ENCODE measurements at regions not wholly inside any gene's neighbourhood (a gene's known extent, or its start where the extent isn't known, plus 50 kb on each side); places are given as distances from the start of the nearest gene placed in this dataset.
A peak's percentile ranks its signal among the peaks of the same experiment; 100 is the strongest.

GRCh38 chr20:23231561-23232218, 118.9 kb upstream of the NXT1 start:
- peak; percentile 98 for DNase-seq (ENCODE audit: low read depth)

GRCh38 chr20:23230766-23231385, 119.7 kb upstream of the NXT1 start:
- DNase-seq (ENCODE audit: low read depth) = no peak

- DNase-seq (ENCODE audit: low read depth) = no peak
Observed at GRCh38 chr20:23229989-23230388, 120.6 kb upstream of the NXT1 start.

- DNase-seq (ENCODE audit: low read depth) = peak; percentile 76
Observed at GRCh38 chr20:23228912-23229311, 121.7 kb upstream of the NXT1 start.

GRCh38 chr20:23227976-23228375, 122.6 kb upstream of the NXT1 start:
- no peak for DNase-seq (ENCODE audit: low read depth)

- DNase-seq (ENCODE audit: low read depth) = no peak
Observed at GRCh38 chr20:23227274-23227673, 123.3 kb upstream of the NXT1 start.

- peak; percentile 37 for DNase-seq (ENCODE audit: low read depth)
Observed at GRCh38 chr20:23226612-23227265, 123.9 kb upstream of the NXT1 start.

- peak; percentile 94 for DNase-seq (ENCODE audit: low read depth)
Observed at GRCh38 chr20:23225407-23226060, 125.1 kb upstream of the NXT1 start.

GRCh38 chr20:23224806-23225205, 125.8 kb upstream of the NXT1 start:
- no peak for DNase-seq (ENCODE audit: low read depth)

GRCh38 chr20:23223908-23224580, 126.5 kb upstream of the NXT1 start:
- no peak for DNase-seq (ENCODE audit: low read depth)

GRCh38 chr20:23222531-23223200, 127.9 kb upstream of the NXT1 start:
- DNase-seq (ENCODE audit: low read depth) = no peak

GRCh38 chr20:23217023-23217422, 130.9 kb upstream of the CD93 start:
- no peak for DNase-seq (ENCODE audit: low read depth)

- no peak for DNase-seq (ENCODE audit: low read depth)
Observed at GRCh38 chr20:23215344-23215995, 129.3 kb upstream of the CD93 start.

GRCh38 chr20:23214903-23215302, 128.8 kb upstream of the CD93 start:
- DNase-seq (ENCODE audit: low read depth) = no peak

GRCh38 chr20:23212464-23212995, 126.4 kb upstream of the CD93 start:
- DNase-seq (ENCODE audit: low read depth) = peak; percentile 41

- no peak for DNase-seq (ENCODE audit: low read depth)
Observed at GRCh38 chr20:23212011-23212410, 125.9 kb upstream of the CD93 start.

GRCh38 chr20:23211164-23211563, 125.0 kb upstream of the CD93 start:
- DNase-seq (ENCODE audit: low read depth) = no peak

- DNase-seq (ENCODE audit: low read depth) = no peak
Observed at GRCh38 chr20:23207826-23208540, 121.9 kb upstream of the CD93 start.

- no peak for DNase-seq (ENCODE audit: low read depth)
Observed at GRCh38 chr20:23206995-23207394, 120.9 kb upstream of the CD93 start.

- no peak for DNase-seq (ENCODE audit: low read depth)
Observed at GRCh38 chr20:23206061-23206460, 119.9 kb upstream of the CD93 start.

Measured in M059J (cell line).